ENCODE measurements at regions not wholly inside any gene's neighbourhood (a gene's known extent, or its start where the extent isn't known, plus 50 kb on each side); places are given as distances from the start of the nearest gene placed in this dataset.

- TF ChIP-seq ISL1 (CRISPR knock-in tag; IDR thresholded peaks at IDR 0.05) (no peak), CREB5 (CRISPR knock-in tag; IDR thresholded peaks at IDR 0.05; ENCODE audit: low read depth) (no peak), ZFP30 (CRISPR knock-in tag; IDR thresholded peaks at IDR 0.05) (no peak), POU6F1 (CRISPR knock-in tag; IDR thresholded peaks at IDR 0.05; ENCODE audit: borderline replicate concordance, low read depth) (no peak), ZFP3 (CRISPR knock-in tag; IDR thresholded peaks at IDR 0.05) (no peak), SNAI2 (CRISPR knock-in tag; IDR thresholded peaks at IDR 0.05) (no peak)
Measured at GRCh38 chr5:7096294-7096693, 299.6 kb upstream of the ADCY2 start.
